Prostate gland (tissue), 2 donors: ENCODE measurements at regions not wholly inside any gene's neighbourhood (a gene's known extent, or its start where the extent isn't known, plus 50 kb on each side); places are given as distances from the start of the nearest gene placed in this dataset.

Source experiments
- POLR2A ChIP-seq: fragments of 450-650 bp; IDR thresholded peaks from one replicate; pipeline ENCODE4 v1.6.1; 2016; ENCODE audit warnings: antibody characterized with exemption, mild to moderate bottlenecking
- POLR2AphosphoS5 ChIP-seq: sonication (generic); formaldehyde crosslinking; IDR thresholded peaks from one replicate; pipeline ENCODE4 v1.6.1; 2017; ENCODE audit warnings: antibody characterized with exemption
- TF ChIP-seq, protein P1 (sequence below), 4 experiments: fragments of 200-600 bp in 2 of 4; fragments of 450-650 bp in 2 of 4; sonication (generic) in 2 of 4; IDR thresholded peaks; 1 replicate in 3 of 4; 2 replicates in 1 of 4; pipeline ENCODE4 v1.5.1; 2016 to 2019; ENCODE audit warnings: antibody characterized with exemption in 4 of 4, mild to moderate bottlenecking in 2 of 4, moderate library complexity in 2 of 4

DNA sequence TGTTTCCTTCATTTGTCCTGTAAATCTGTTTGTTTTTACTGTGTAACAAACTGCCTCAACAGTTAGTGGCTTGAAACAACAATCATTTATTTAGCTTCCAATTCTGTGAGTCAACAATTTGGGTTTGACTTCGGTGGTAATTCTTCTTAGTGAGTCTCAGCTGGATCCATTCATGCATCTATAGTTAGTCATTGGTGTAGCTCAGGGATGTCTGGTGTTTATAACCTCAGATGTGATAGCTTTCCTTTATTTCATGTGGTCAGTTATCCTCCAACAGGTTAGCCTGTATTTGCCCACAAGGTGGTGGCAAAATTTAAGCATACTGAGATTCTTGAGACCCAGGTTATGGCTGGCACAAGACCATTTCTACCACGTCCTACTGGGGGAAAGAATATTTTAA lies 1267.2 kb downstream of the RAPGEF2 start:
- TF ChIP-seq POLR2A = no peak
- TF ChIP-seq POLR2AphosphoS5 = no peak
- TF ChIP-seq, protein P1, sequence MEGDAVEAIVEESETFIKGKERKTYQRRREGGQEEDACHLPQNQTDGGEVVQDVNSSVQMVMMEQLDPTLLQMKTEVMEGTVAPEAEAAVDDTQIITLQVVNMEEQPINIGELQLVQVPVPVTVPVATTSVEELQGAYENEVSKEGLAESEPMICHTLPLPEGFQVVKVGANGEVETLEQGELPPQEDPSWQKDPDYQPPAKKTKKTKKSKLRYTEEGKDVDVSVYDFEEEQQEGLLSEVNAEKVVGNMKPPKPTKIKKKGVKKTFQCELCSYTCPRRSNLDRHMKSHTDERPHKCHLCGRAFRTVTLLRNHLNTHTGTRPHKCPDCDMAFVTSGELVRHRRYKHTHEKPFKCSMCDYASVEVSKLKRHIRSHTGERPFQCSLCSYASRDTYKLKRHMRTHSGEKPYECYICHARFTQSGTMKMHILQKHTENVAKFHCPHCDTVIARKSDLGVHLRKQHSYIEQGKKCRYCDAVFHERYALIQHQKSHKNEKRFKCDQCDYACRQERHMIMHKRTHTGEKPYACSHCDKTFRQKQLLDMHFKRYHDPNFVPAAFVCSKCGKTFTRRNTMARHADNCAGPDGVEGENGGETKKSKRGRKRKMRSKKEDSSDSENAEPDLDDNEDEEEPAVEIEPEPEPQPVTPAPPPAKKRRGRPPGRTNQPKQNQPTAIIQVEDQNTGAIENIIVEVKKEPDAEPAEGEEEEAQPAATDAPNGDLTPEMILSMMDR (IDR thresholded peaks at IDR 0.05) = no peak
